Fibroblast of skin of abdomen (primary cell): ENCODE measurements at regions not wholly inside any gene's neighbourhood (a gene's known extent, or its start where the extent isn't known, plus 50 kb on each side); places are given as distances from the start of the nearest gene placed in this dataset.

ENCODE experiments used
- DNase-seq: peaks from one replicate; pipeline ENCODE4 v3.0.0-alpha.2; 2013

GRCh38 chr4:104418286-104418685, 76.4 kb downstream of the CXXC4 start:
- DNase-seq = no peak

GRCh38 chr4:104417357-104417882, 77.3 kb downstream of the CXXC4 start:
- no peak for DNase-seq

DNA sequence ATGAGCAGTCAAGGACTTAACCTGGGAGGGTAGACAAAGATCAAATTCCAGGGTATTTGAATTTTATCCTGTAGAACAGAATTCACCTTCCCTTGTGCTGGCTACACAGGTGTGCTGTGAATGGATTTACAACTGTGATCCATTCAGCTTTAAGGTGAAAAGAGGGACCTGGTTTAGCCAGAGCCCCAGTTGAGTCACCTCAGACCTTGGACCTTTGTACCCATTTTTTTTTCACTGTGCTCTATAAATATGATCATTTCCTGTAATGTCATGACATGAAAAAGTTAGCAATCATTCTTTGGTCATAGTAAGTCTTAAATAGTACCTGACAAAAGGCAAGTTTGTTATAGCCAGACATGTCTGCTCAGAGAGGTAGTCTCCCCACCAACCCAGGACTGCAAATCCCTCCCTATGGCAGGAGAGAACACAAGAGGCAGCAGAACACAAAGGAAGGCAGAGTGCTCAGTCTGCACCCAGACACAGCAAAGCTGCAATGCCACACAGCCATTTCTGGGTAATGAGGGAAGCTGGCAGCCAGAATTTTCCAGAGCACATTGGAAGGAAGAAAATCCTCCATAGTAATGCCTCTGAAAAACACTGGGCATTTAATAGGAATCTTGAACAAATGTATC, 77.9 kb downstream of the CXXC4 start:
- DNase-seq = no peak

DNA sequence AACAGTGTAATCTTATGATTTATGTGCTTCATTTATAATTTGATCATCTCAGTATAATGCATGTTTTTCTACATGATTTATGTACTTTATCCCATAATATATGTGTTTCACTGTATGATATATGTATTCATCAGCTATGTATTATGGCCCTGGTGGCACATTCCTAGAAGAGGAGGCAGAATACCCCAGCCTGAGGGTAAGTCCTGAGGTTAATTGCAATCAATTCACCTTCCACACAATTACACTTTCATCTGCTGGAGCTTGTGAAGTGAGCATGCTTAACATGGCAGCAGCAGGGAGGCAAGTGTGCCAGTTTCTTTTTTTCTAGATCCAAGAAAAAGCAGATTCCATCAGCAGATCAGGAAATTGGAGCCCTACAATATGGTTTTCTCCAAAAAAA, 81.2 kb downstream of the CXXC4 start:
- DNase-seq = no peak

DNA sequence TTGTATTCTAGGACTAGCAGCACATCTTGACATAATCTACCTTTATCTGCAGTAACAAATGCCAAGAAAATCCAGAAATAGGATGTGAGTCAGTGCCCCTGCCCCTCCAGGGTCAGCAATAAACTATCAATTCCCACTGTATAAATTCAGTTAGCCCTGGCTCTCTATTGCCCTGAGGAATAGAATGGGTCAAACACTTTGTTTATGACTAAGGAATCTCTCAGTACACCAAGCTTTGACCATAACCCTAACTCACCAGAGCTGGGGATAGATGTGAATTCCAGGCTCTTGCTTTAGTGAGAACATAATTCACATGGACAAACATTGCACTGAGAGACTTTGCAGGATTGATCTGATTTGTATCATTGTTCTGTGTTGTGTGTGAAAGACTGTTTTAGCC, 82.3 kb downstream of the CXXC4 start:
- no peak for DNase-seq

GRCh38 chr4:104411502-104411901, 83.2 kb downstream of the CXXC4 start:
- DNase-seq = no peak

- DNase-seq = no peak
These were observed 85.8 kb downstream of the CXXC4 start for GRCh38 chr4:104408878-104409277.

DNA sequence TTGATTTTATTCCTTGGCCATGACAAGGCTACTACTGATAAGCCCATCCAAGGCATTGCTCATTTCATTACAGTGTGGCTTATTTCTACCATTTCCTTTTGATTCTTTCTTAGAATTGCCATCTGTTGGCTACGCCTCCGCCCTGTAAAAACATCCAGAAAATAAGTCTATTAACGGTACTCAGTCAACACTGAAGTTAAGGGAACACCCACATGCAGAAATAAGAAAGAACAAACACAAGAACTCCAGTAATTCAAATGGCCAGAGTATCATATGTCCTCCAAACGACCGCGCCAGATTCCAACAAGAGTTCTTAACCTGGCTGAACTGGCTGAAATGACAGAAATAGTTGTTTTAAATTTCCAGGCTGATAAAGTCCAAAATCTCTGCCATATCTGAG, 90.3 kb downstream of the CXXC4 start:
- no peak for DNase-seq

- peak; percentile 44 for DNase-seq
These were observed 99.5 kb downstream of the CXXC4 start for GRCh38 chr4:104395168-104395614.

DNA sequence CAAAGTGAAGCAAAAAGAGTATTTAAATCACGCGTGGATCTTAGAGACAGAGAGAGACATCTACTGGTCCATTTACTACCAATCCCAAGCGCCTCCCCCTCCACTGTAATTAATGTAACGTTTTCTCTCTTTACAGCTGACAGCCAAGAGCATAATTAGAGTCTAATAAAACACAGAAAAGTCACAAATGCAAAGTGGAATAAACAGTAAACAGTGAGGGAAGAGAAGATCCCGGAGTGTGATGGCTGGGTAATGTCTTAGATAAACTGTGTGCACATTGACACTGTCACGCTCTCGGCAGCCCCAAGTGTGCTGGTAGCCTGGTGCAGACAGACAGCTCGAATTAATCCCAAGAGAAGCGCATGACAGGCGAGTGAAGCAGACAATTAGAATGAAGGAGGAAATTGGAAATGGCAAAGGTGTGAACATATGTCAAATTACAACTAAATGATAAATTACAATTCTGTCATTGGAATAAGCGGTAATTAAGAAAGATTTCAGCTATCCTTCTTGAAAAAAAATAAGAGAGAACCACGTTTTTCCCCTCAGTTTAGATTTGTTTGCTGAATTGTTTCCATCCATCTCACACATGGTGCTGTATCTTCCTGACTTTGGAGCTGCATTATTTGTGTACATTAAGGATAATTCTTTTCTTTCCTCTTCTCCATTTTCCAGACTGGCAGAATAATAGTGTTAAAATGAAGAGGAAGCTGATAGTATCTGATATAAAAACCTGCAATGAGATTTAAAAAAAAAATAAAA, 100.1 kb downstream of the CXXC4 start:
- no peak for DNase-seq

GRCh38 chr4:104393655-104394324, 100.9 kb downstream of the CXXC4 start:
- DNase-seq = peak; percentile 19

GRCh38 chr4:104385713-104386112, 109.0 kb downstream of the CXXC4 start:
- DNase-seq = no peak

DNA sequence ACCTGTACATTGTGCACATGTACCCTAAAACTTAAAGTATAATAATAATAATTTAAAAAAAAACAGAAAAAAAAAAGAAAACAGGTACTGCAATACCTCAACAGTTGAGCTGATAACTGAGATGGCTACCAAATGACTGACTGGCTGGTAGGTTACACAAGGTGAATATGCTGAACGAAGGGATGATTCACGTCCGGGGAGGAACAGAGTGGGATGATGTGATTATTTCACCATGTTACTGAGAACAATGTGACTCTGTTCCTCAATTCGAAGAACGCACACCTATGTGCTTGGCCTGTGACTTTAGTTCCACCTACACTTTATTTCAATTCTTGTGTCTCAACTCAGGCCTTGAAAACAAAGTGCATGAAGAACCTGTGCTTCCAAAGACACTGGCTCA, 111.7 kb downstream of the CXXC4 start:
- DNase-seq = no peak

DNA sequence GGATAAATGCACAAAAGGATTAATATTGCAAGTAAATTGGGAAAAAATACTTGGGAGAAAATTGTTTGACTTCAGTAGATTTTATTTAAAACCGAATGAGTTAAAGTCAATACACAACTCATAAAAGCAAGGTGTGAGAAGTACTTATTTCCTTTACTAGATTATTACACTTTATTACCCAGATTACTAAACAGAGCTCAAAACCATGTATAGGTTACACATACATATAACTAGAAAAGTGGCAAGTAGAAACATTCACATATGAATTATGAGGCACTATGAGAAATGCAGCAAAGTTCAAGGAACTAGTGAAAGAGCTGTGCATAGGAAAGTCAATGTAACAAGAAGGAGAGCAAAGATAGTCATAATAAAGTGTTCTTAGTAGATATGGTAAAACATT, 113.0 kb downstream of the CXXC4 start:
- DNase-seq = no peak

DNA sequence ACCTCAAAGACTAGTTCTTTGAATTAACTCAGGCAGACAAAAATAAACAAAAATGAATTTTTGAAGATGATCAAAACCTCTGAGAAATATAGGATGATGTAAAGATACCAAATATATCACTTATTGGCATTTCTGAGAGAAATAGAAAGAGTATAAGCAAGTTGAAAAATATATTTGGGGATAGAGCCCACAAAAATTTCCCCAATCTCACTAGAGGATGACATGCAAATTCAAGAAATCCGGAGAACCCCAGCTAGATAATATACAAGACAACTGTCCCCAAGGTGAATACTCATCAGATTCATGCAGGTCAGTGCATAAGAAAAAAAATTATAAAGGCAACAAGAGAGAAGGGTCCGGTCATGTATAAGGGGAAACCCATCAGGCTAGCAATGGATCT, 129.1 kb downstream of the CXXC4 start:
- DNase-seq = no peak

DNA sequence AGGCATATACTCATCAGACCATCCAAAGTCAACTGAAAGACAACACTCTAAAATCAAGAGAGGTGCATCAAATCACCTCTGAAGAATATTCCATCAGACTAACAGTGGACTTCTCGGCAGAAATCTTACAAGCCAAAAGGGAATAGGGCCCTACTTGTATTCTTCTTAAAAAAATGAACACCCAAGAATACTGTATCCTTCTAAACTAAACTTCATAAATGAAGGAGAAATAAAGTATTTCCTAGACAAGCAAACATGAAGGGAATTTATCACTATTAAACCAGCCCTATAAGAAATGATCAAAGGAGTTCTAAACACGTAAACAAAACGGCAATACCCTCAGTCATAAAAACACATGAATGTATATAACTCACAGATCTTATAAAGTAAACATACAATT, 141.2 kb downstream of the CXXC4 start:
- DNase-seq = no peak

- DNase-seq = no peak
These were observed 142.5 kb downstream of the CXXC4 start for GRCh38 chr4:104352211-104352610.

GRCh38 chr4:104351706-104352105, 143.0 kb downstream of the CXXC4 start:
- DNase-seq = no peak

- no peak for DNase-seq
These were observed 149.0 kb downstream of the CXXC4 start for GRCh38 chr4:104345598-104346242.

- no peak for DNase-seq
These were observed 150.2 kb downstream of the CXXC4 start for GRCh38 chr4:104344342-104344980.

GRCh38 chr4:104334410-104334809, 160.3 kb downstream of the CXXC4 start:
- no peak for DNase-seq

GRCh38 chr4:104330125-104330905, 164.4 kb downstream of the CXXC4 start:
- DNase-seq = no peak
